NB4 (cell line): ENCODE measurements at regions not wholly inside any gene's neighbourhood (a gene's known extent, or its start where the extent isn't known, plus 50 kb on each side); places are given as distances from the start of the nearest gene placed in this dataset.

Source experiments
- CTCF ChIP-seq: IDR thresholded peaks from one replicate; pipeline ENCODE4 v1.5.1; 2012; ENCODE audit warnings: low read depth, low read length
- MAX ChIP-seq: IDR thresholded peaks from 2 replicates; pipeline ENCODE4 v1.6.1; 2011; ENCODE audit warnings: low read depth, low read length
- MYC ChIP-seq: IDR thresholded peaks from 2 replicates; pipeline ENCODE4 v1.6.1; 2011; ENCODE audit warnings: low read depth, low read length
- POLR2A ChIP-seq: IDR thresholded peaks from 2 replicates; pipeline ENCODE4 v1.6.1; 2011; ENCODE audit warnings: mild to moderate bottlenecking; ENCODE audit not compliant: insufficient read length; ENCODE audit errors: extremely low read depth

- TF ChIP-seq POLR2A (no peak), CTCF (no peak), MYC (no peak), MAX (no peak)
Measured at GRCh38 chr9:38134611-38135237, 65.7 kb upstream of the SHB start.
